Fibroblast of skin of left quadriceps (primary cell): ENCODE measurements at regions not wholly inside any gene's neighbourhood (a gene's known extent, or its start where the extent isn't known, plus 50 kb on each side); places are given as distances from the start of the nearest gene placed in this dataset.

Experiments used
- DNase-seq, 2 experiments: peaks; one replicate each; pipeline ENCODE4 v3.0.0-alpha.2; 2013; ENCODE audit warnings: low read depth in 2 of 2

- no peak for DNase-seq
Observed at GRCh38 chr18:72368308-72368707, 175.8 kb downstream of the CBLN2 start.

- DNase-seq: no peak
Observed at GRCh38 chr18:72360634-72361033, 183.5 kb downstream of the CBLN2 start.

GRCh38 chr18:72342933-72343332 is 201.2 kb downstream of the CBLN2 start:
- DNase-seq: peak; percentile 44 to 56

GRCh38 chr18:72339976-72340375 is 204.2 kb downstream of the CBLN2 start:
- no peak for DNase-seq

- no peak for DNase-seq
Observed at GRCh38 chr18:72336786-72337185, 207.4 kb downstream of the CBLN2 start.

GRCh38 chr18:72329533-72329932 is 214.6 kb downstream of the CBLN2 start:
- no peak for DNase-seq

- no peak for DNase-seq
Observed at GRCh38 chr18:72325307-72325706, 218.8 kb downstream of the CBLN2 start.

- DNase-seq: no peak
Observed at GRCh38 chr18:72324677-72325076, 219.5 kb downstream of the CBLN2 start.

- no peak for DNase-seq
Observed at GRCh38 chr18:72316497-72316896, 227.6 kb downstream of the CBLN2 start.

GRCh38 chr18:72283148-72283925 is 260.8 kb downstream of the CBLN2 start:
- DNase-seq: no peak

- no peak for DNase-seq
Observed at GRCh38 chr18:72273025-72273424, 271.1 kb downstream of the CBLN2 start.

- no peak for DNase-seq
Observed at GRCh38 chr18:72261590-72261989, 282.6 kb downstream of the CBLN2 start.

- no peak for DNase-seq
Observed at GRCh38 chr18:72246076-72246475, 298.1 kb downstream of the CBLN2 start.

- no peak for DNase-seq
Observed at GRCh38 chr18:72235422-72235821, 308.7 kb downstream of the CBLN2 start.

- DNase-seq: no peak
Observed at GRCh38 chr18:72233106-72233505, 311.0 kb downstream of the CBLN2 start.

- DNase-seq: no peak
Observed at GRCh38 chr18:72232644-72233043, 311.5 kb downstream of the CBLN2 start.

- DNase-seq: no peak
Observed at GRCh38 chr18:72225958-72226357, 318.2 kb downstream of the CBLN2 start.

- no peak for DNase-seq
Observed at GRCh38 chr18:72223733-72224132, 320.4 kb downstream of the CBLN2 start.

GRCh38 chr18:72208920-72209676 is 335.0 kb downstream of the CBLN2 start:
- no peak for DNase-seq

- no peak for DNase-seq
Observed at GRCh38 chr18:72207280-72207679, 336.9 kb downstream of the CBLN2 start.

GRCh38 chr18:72206814-72207213 is 337.3 kb downstream of the CBLN2 start:
- no peak for DNase-seq

- no peak for DNase-seq
Observed at GRCh38 chr18:72201032-72201431, 343.1 kb downstream of the CBLN2 start.

- DNase-seq: no peak
Observed at GRCh38 chr18:72197591-72197990, 346.6 kb downstream of the CBLN2 start.
